OCI-LY1 (cell line): ENCODE measurements at regions not wholly inside any gene's neighbourhood (a gene's known extent, or its start where the extent isn't known, plus 50 kb on each side); places are given as distances from the start of the nearest gene placed in this dataset.

ENCODE experiments used
- EZH2 ChIP-seq: fragments of 200-600 bp; sonication (generic), shearing (Covaris generic); IDR thresholded peaks from 2 replicates; pipeline ENCODE4 v1.8.0; 2017; ENCODE audit warnings: borderline replicate concordance, mixed run types, mild to moderate bottlenecking, antibody characterized with exemption, low read length, moderate library complexity, mixed read lengths
- TF ChIP-seq, protein P1 (sequence below): fragments of 200-600 bp; sonication (generic), shearing (Covaris generic); IDR thresholded peaks from 2 replicates; pipeline ENCODE4 v1.5.1; 2017; ENCODE audit warnings: mild to moderate bottlenecking, antibody characterized with exemption, low read length, moderate library complexity, mixed read lengths

DNA sequence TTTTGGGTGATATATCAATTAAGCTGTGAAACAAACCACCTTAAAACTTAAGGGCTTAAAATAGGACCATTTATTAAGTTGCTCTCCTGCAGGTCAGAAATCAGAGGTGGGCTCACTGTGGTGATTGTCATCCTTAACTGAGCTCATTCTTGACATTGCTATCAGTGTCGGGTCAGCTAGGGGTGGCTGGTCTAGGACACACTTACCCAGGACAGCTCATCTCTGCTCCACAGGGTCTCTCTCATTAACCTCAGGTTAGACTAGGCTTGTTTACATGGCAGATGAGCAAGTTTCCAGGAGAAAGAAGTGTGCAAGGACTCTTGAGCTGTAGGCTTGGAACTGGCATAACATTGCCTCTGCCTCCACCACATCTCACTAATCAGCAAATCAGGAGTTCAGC lies 601.0 kb upstream of the RAG2 start:
- TF ChIP-seq, protein P1, sequence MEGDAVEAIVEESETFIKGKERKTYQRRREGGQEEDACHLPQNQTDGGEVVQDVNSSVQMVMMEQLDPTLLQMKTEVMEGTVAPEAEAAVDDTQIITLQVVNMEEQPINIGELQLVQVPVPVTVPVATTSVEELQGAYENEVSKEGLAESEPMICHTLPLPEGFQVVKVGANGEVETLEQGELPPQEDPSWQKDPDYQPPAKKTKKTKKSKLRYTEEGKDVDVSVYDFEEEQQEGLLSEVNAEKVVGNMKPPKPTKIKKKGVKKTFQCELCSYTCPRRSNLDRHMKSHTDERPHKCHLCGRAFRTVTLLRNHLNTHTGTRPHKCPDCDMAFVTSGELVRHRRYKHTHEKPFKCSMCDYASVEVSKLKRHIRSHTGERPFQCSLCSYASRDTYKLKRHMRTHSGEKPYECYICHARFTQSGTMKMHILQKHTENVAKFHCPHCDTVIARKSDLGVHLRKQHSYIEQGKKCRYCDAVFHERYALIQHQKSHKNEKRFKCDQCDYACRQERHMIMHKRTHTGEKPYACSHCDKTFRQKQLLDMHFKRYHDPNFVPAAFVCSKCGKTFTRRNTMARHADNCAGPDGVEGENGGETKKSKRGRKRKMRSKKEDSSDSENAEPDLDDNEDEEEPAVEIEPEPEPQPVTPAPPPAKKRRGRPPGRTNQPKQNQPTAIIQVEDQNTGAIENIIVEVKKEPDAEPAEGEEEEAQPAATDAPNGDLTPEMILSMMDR = no peak
- no peak for TF ChIP-seq EZH2
